HCT116 (cell line): ENCODE measurements at regions not wholly inside any gene's neighbourhood (a gene's known extent, or its start where the extent isn't known, plus 50 kb on each side); places are given as distances from the start of the nearest gene placed in this dataset.

ENCODE experiments used
- ATAC-seq: fragments of 200-7000 bp; cut with Tn5 transposase; 2 replicates; pipeline ENCODE4 v1.9.1; 2020; ENCODE audit warnings: mild to moderate bottlenecking, moderate library complexity
- BruUV-seq: library from RNA; stranded (reverse); fragments of 400-500 nt; replicated peaks from 2 replicates; lab custom pipeline; 2021; lab: Mats Ljungman, UMichigan
- CTCF ChIA-PET: fragments of 300-600 bp; sonication (Branson Sonifier 250); formaldehyde crosslinking; loops from one replicate; lab custom pipeline; 2021; ENCODE audit warnings: antibody characterized with exemption; lab: Charles Lee
- POLR2A ChIA-PET: fragments of 300-600, 350-600 bp; sonication (Branson Sonifier 250); formaldehyde crosslinking; loops from one replicate; lab custom pipeline; 2021; ENCODE audit warnings: antibody characterized with exemption; lab: Charles Lee
- RAD21 ChIA-PET, 2 experiments: fragments of 300-600 bp; sonication (Branson Sonifier 250); formaldehyde crosslinking; loops; one replicate each; lab custom pipeline; 2023; ENCODE audit warnings: low total read pairs in 2 of 2; ENCODE audit not compliant: uncharacterized antibody in 2 of 2, unreplicated experiment in 2 of 2, low non-redundant PET in 1 of 2; lab: Charles Lee
- DNase-seq: peaks from one replicate; pipeline ENCODE4 v3.0.0-alpha.2; 2010; ENCODE audit warnings: low read depth, low spot score
- H2AFZ ChIP-seq: fragments of 200-600 bp; shearing (Covaris generic), sonication (generic); 2 replicates; pipeline ENCODE4 v1.6.1; 2017; ENCODE audit warnings: low read depth, mixed run types, mixed read lengths, antibody characterized with exemption, low read length; ENCODE audit not compliant: poor library complexity, severe bottlenecking
- H3K27ac ChIP-seq: 2 replicates; pipeline ENCODE4 v1.5.1; 2012; ENCODE audit warnings: low read depth, low read length
- H3K27me3 ChIP-seq: fragments of 200-600 bp; sonication (generic); 2 replicates; pipeline ENCODE4 v1.6.1; 2016; ENCODE audit warnings: mixed run types, low read length, mixed read lengths; ENCODE audit not compliant: insufficient read depth
- H3K36me3 ChIP-seq, 2 experiments: fragments of 200-500 bp in 1 of 2; fragments of 200-600 bp in 1 of 2; sonication (Bioruptor generic) in 1 of 2; sonication (generic) in 1 of 2; 2 replicates each; pipeline versions ENCODE4 v1.5.1 to v1.6.1; 2014 to 2016; ENCODE audit warnings: low read length in 2 of 2, inconsistent platforms in 1 of 2, mixed read lengths in 1 of 2, mixed run types in 1 of 2; ENCODE audit not compliant: insufficient read depth in 2 of 2, control insufficient read depth in 1 of 2
- H3K4me1 ChIP-seq, 2 experiments: fragments of 200-600 bp in 1 of 2; sonication (generic) in 1 of 2; 2 replicates each; pipeline versions ENCODE4 v1.5.1 to v1.6.1; 2012 to 2017; ENCODE audit warnings: low read length in 2 of 2, inconsistent platforms in 1 of 2, mild to moderate bottlenecking in 1 of 2, mixed read lengths in 1 of 2, mixed run types in 1 of 2, moderate library complexity in 1 of 2; ENCODE audit not compliant: insufficient read depth in 2 of 2, control insufficient read depth in 1 of 2
- H3K4me2 ChIP-seq: fragments of 200-600 bp; sonication (generic); 2 replicates; pipeline ENCODE4 v1.6.1; 2017; ENCODE audit warnings: mixed run types, low read length, mixed read lengths
- H3K4me3 ChIP-seq, 2 experiments: fragments of 200-600 bp in 1 of 2; sonication (generic) in 1 of 2; replicated peaks in 1 of 2; 2 replicates each; pipeline ENCODE4 v1.5.1; 2011 to 2016; ENCODE audit warnings: low read length in 2 of 2, control low read depth in 1 of 2, low read depth in 1 of 2, mild to moderate bottlenecking in 1 of 2, mixed read lengths in 1 of 2, mixed run types in 1 of 2
- H3K79me2 ChIP-seq: fragments of 200-600 bp; sonication (generic); 2 replicates; pipeline ENCODE4 v1.6.1; 2017; ENCODE audit warnings: mild to moderate bottlenecking, mixed run types, low read length, moderate library complexity, mixed read lengths; ENCODE audit not compliant: insufficient read depth
- H3K9ac ChIP-seq: fragments of 200-600 bp; sonication (generic); 2 replicates; pipeline ENCODE4 v1.6.1; 2016; ENCODE audit warnings: low read length, mixed read lengths
- H3K9me2 ChIP-seq: fragments of 200-600 bp; sonication (generic), shearing (Covaris generic); 2 replicates; pipeline ENCODE4 v1.6.1; 2017; ENCODE audit warnings: mixed run types, mild to moderate bottlenecking, moderate library complexity; ENCODE audit not compliant: insufficient read depth
- H3K9me3 ChIP-seq, 2 experiments: fragments of 200-500 bp in 1 of 2; fragments of 200-600 bp in 1 of 2; sonication (Bioruptor generic) in 1 of 2; sonication (generic) in 1 of 2; 2 replicates each; pipeline ENCODE4 v1.6.1; 2014 to 2017; ENCODE audit warnings: low read length in 2 of 2, mixed read lengths in 2 of 2, inconsistent platforms in 1 of 2, low read depth in 1 of 2, mild to moderate bottlenecking in 1 of 2, mixed run types in 1 of 2, moderate library complexity in 1 of 2; ENCODE audit not compliant: control insufficient read depth in 1 of 2, insufficient read depth in 1 of 2
- H4K20me1 ChIP-seq: fragments of 200-600 bp; sonication (generic), shearing (Covaris generic); 2 replicates; pipeline ENCODE4 v1.6.1; 2017; ENCODE audit warnings: mixed run types, mild to moderate bottlenecking, moderate library complexity; ENCODE audit not compliant: insufficient read depth
- CBX3 ChIP-seq: IDR thresholded peaks from 2 replicates; pipeline ENCODE4 v1.6.1; 2012; ENCODE audit warnings: low read depth
- CEBPB ChIP-seq: IDR thresholded peaks from 2 replicates; pipeline ENCODE4 v1.6.1; 2012; ENCODE audit warnings: low read depth
- EGR1 ChIP-seq: IDR thresholded peaks from 2 replicates; pipeline ENCODE4 v1.6.1; 2012; ENCODE audit warnings: low read depth
- ELF1 ChIP-seq: IDR thresholded peaks from 2 replicates; pipeline ENCODE4 v1.6.1; 2012; ENCODE audit warnings: low read depth, borderline replicate concordance
- EZH2phosphoT487 ChIP-seq: fragments of 200-600 bp; IDR thresholded peaks from 2 replicates; pipeline ENCODE4 v1.6.1; 2018; ENCODE audit warnings: antibody characterized with exemption, borderline replicate concordance
- JUND ChIP-seq: IDR thresholded peaks from 2 replicates; pipeline ENCODE4 v1.6.1; 2012
- POLR2AphosphoS5 ChIP-seq: IDR thresholded peaks from 2 replicates; pipeline ENCODE4 v1.6.1; 2011; ENCODE audit warnings: mild to moderate bottlenecking, low read depth, low read length, moderate library complexity
- RAD21 ChIP-seq: IDR thresholded peaks from 2 replicates; pipeline ENCODE4 v1.6.1; 2012; ENCODE audit warnings: low read depth, mild to moderate bottlenecking
- REST ChIP-seq: IDR thresholded peaks from 2 replicates; pipeline ENCODE4 v1.6.1; 2012; ENCODE audit warnings: low read depth
- SIN3A ChIP-seq: IDR thresholded peaks from 2 replicates; pipeline ENCODE4 v1.6.1; 2012; ENCODE audit warnings: low read depth
- SP1 ChIP-seq: IDR thresholded peaks from 2 replicates; pipeline ENCODE4 v1.6.1; 2012; ENCODE audit warnings: low read depth
- TCF7L2 ChIP-seq: IDR thresholded peaks from 2 replicates; pipeline ENCODE4 v1.7.0; 2011; ENCODE audit warnings: borderline replicate concordance, inconsistent platforms; ENCODE audit not compliant: insufficient read depth, insufficient read length; ENCODE audit errors: extremely low read depth
- YY1 ChIP-seq: IDR thresholded peaks from 2 replicates; pipeline ENCODE4 v1.6.1; 2011; ENCODE audit warnings: low read length, low read depth, moderate library complexity, mild to moderate bottlenecking; ENCODE audit not compliant: insufficient replicate concordance; ENCODE audit errors: extremely low read depth
- ZFX ChIP-seq: fragments of 450-650 bp; IDR thresholded peaks from 2 replicates; pipeline ENCODE4 v1.6.1; 2017
- ZNF274 ChIP-seq: fragments of 200-500 bp; sonication (Bioruptor generic); IDR thresholded peaks from 2 replicates; pipeline ENCODE4 v1.6.1; 2014; ENCODE audit warnings: mild to moderate bottlenecking, low read depth, low read length, inconsistent platforms
- intact Hi-C: fragments of 100-400 bp; cut with micrococcal nuclease; formaldehyde crosslinking; loops from 2 replicates; pipeline ENCODE4 v1.10.0; 2022
- TF ChIP-seq, protein P1 (sequence below), 3 experiments: fragments of 200-600 bp in 1 of 3; sonication (generic) in 1 of 3; IDR thresholded peaks in 2 of 3; conservative IDR thresholded peaks in 1 of 3; 2 replicates each; pipeline ENCODE4 v1.5.1; 2012 to 2017; ENCODE audit warnings: low read depth in 2 of 3, low read length in 2 of 3, antibody characterized with exemption in 1 of 3, borderline replicate concordance in 1 of 3, control low read depth in 1 of 3, mild to moderate bottlenecking in 1 of 3, mixed read lengths in 1 of 3, mixed run types in 1 of 3, moderate library complexity in 1 of 3; ENCODE audit not compliant: insufficient read depth in 1 of 3

DNA sequence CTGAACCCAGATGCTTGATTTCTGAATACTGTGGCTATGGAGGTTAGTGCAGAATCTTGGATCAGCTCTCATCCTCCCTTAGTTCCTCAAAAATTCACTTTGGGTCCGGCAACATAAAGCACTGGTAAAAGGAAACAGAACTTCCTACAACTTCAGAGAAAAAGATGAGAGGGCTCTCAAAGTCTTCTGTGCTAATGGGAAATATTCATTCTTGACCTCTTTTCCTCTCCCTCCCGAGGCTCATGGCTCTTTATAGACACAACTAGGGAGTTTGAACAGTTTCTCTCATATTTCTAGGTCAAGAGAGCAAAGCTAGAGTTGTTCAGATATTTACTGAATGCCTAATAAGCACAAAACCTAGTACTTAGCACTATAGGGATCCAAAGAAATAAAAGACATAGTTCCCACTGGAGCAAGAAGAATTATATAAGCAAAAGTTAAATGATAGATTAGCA, 124.1 kb upstream of the TCF21 start (continued):
- TF ChIP-seq, protein P1, sequence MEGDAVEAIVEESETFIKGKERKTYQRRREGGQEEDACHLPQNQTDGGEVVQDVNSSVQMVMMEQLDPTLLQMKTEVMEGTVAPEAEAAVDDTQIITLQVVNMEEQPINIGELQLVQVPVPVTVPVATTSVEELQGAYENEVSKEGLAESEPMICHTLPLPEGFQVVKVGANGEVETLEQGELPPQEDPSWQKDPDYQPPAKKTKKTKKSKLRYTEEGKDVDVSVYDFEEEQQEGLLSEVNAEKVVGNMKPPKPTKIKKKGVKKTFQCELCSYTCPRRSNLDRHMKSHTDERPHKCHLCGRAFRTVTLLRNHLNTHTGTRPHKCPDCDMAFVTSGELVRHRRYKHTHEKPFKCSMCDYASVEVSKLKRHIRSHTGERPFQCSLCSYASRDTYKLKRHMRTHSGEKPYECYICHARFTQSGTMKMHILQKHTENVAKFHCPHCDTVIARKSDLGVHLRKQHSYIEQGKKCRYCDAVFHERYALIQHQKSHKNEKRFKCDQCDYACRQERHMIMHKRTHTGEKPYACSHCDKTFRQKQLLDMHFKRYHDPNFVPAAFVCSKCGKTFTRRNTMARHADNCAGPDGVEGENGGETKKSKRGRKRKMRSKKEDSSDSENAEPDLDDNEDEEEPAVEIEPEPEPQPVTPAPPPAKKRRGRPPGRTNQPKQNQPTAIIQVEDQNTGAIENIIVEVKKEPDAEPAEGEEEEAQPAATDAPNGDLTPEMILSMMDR (IDR thresholded peaks at IDR 0.05 in 2 of 3, conservative IDR thresholded peaks at IDR 0.05 in 1 of 3; ENCODE audit: borderline replicate concordance in 1 of 3, insufficient read depth in 1 of 3, low read depth in 2 of 3, low read length in 2 of 3): no peak
- TF ChIP-seq EGR1 (no peak), REST (no peak)

- Histone ChIP-seq H2AFZ (no peak overlapping the region), H3K4me2 (no peak overlapping the region), H3K9ac (no peak overlapping the region), H3K9me3 (no peaks in the 10 kb centered on the region), H3K36me3 (no peaks in the 10 kb centered on the region), H3K9me2 (no peaks in the 10 kb centered on the region), H4K20me1 (no peaks in the 10 kb centered on the region), H3K27ac (peak overlapping the region; percentile 51), H3K4me1 (peaks cover 0 to 28% of the 10 kb centered on the region in 2 experiments; a peak in 2 of 4 replicates), H3K4me3 (no peak overlapping the region), H3K79me2 (no peaks in the 10 kb centered on the region), H3K27me3 (no peaks in the 10 kb centered on the region)
- ATAC-seq: no peak
- DNase-seq: no peak
- ChIA-PET POLR2A (no interaction called here), CTCF (no interaction called here), RAD21 (no interaction called here)
- no peak for TF ChIP-seq RAD21
- no peak for TF ChIP-seq POLR2AphosphoS5
- TF ChIP-seq ELF1: no peak
- no peak for TF ChIP-seq YY1
- TF ChIP-seq SIN3A: no peak
- no peak for TF ChIP-seq SP1
- no peak for TF ChIP-seq CBX3
- TF ChIP-seq ZNF274: no peak
- no peak for TF ChIP-seq EZH2phosphoT487
- no peak for TF ChIP-seq REST
- no peak for TF ChIP-seq ZFX
- no peak for TF ChIP-seq TCF7L2
- no peak for TF ChIP-seq JUND
- no peak for TF ChIP-seq CEBPB
- BruUV-seq: no TSS peak
- intact Hi-C loops: no loop called here
Observed at GRCh38 chr6:133767357-133767970, 121.4 kb upstream of the TCF21 start.
